ENCODE measurements at regions not wholly inside any gene's neighbourhood (a gene's known extent, or its start where the extent isn't known, plus 50 kb on each side); places are given as distances from the start of the nearest gene placed in this dataset.
A peak's percentile ranks its signal among the peaks of the same experiment; 100 is the strongest.

GRCh38 chr18:70499218-70499691 is 210.4 kb downstream of the SOCS6 start:
- DNase-seq (ENCODE audit: low spot score): peak; percentile 6

GRCh38 chr18:70496353-70497294 is 207.8 kb downstream of the SOCS6 start:
- no peak for DNase-seq (ENCODE audit: low spot score)

GRCh38 chr18:70494524-70494923 is 205.7 kb downstream of the SOCS6 start:
- DNase-seq (ENCODE audit: low spot score): no peak

GRCh38 chr18:70493461-70493860 is 204.6 kb downstream of the SOCS6 start:
- no peak for DNase-seq (ENCODE audit: low spot score)

- peak; percentile 20 for DNase-seq (ENCODE audit: low spot score)
Measured at GRCh38 chr18:70491734-70492348, 203.0 kb downstream of the SOCS6 start.

- DNase-seq (ENCODE audit: low spot score): no peak
Measured at GRCh38 chr18:70489986-70490933, 201.4 kb downstream of the SOCS6 start.

- no peak for DNase-seq (ENCODE audit: low spot score)
Measured at GRCh38 chr18:70489571-70489970, 200.7 kb downstream of the SOCS6 start.

GRCh38 chr18:70469916-70470315 is 181.1 kb downstream of the SOCS6 start:
- no peak for DNase-seq (ENCODE audit: low spot score)

GRCh38 chr18:70468861-70469547 is 180.2 kb downstream of the SOCS6 start:
- no peak for DNase-seq (ENCODE audit: low spot score)

GRCh38 chr18:70464343-70465114 is 175.7 kb downstream of the SOCS6 start:
- peak; percentile 6 for DNase-seq (ENCODE audit: low spot score)

- no peak for DNase-seq (ENCODE audit: low spot score)
Measured at GRCh38 chr18:70463085-70463484, 174.2 kb downstream of the SOCS6 start.

GRCh38 chr18:70462078-70462439 is 173.2 kb downstream of the SOCS6 start:
- DNase-seq (ENCODE audit: low spot score): no peak

GRCh38 chr18:70461323-70462077 is 172.7 kb downstream of the SOCS6 start:
- DNase-seq (ENCODE audit: low spot score): no peak

GRCh38 chr18:70459731-70460130 is 170.9 kb downstream of the SOCS6 start:
- DNase-seq (ENCODE audit: low spot score): no peak

GRCh38 chr18:70459251-70459650 is 170.4 kb downstream of the SOCS6 start:
- no peak for DNase-seq (ENCODE audit: low spot score)

GRCh38 chr18:70457788-70458187 is 168.9 kb downstream of the SOCS6 start:
- no peak for DNase-seq (ENCODE audit: low spot score)

- DNase-seq (ENCODE audit: low spot score): no peak
Measured at GRCh38 chr18:70457223-70457622, 168.4 kb downstream of the SOCS6 start.

GRCh38 chr18:70456376-70456775 is 167.5 kb downstream of the SOCS6 start:
- DNase-seq (ENCODE audit: low spot score): no peak

- no peak for DNase-seq (ENCODE audit: low spot score)
Measured at GRCh38 chr18:70455731-70456130, 166.9 kb downstream of the SOCS6 start.

- DNase-seq (ENCODE audit: low spot score): peak; percentile 29
Measured at GRCh38 chr18:70454704-70455322, 166.0 kb downstream of the SOCS6 start.

All from germinal center (tissue), 1 donor.